CD8-positive, alpha-beta memory T cell (primary cell): ENCODE measurements at regions not wholly inside any gene's neighbourhood (a gene's known extent, or its start where the extent isn't known, plus 50 kb on each side); places are given as distances from the start of the nearest gene placed in this dataset.

Source experiments
- CTCF ChIA-PET: fragments of 350-600 bp; sonication (Branson Sonifier 250); formaldehyde crosslinking; loops from one replicate; lab custom pipeline; 2021; ENCODE audit warnings: antibody characterized with exemption; lab: Charles Lee
- POLR2A ChIA-PET: fragments of 350-600 bp; sonication (Branson Sonifier 250); formaldehyde crosslinking; loops from one replicate; lab custom pipeline; 2021; ENCODE audit warnings: antibody characterized with exemption; lab: Charles Lee
- DNase-seq, 5 donors: peaks; one replicate each; pipeline versions ENCODE4 v3.0.0 to v3.0.0-alpha.2; 2020 to 2022; ENCODE audit warnings: mixed read lengths in 1 of 5
- H3K27ac ChIP-seq: one replicate; pipeline ENCODE4 v1.7.0; 2013; ENCODE audit warnings: low read depth, mild to moderate bottlenecking, low read length, moderate library complexity
- H3K27me3 ChIP-seq: 2 replicates; pipeline ENCODE4 v1.7.0; 2013; ENCODE audit warnings: low read length, mild to moderate bottlenecking; ENCODE audit not compliant: insufficient read depth, poor library complexity, severe bottlenecking
- H3K36me3 ChIP-seq: 2 replicates; pipeline ENCODE4 v1.7.0; 2013; ENCODE audit warnings: mild to moderate bottlenecking, low read length, moderate library complexity; ENCODE audit not compliant: insufficient read depth
- H3K4me1 ChIP-seq: 2 replicates; pipeline ENCODE4 v1.7.0; 2013; ENCODE audit warnings: mild to moderate bottlenecking, low read length, moderate library complexity; ENCODE audit not compliant: insufficient read depth
- H3K4me3 ChIP-seq: 2 replicates; pipeline ENCODE4 v1.7.0; 2013; ENCODE audit warnings: mild to moderate bottlenecking, low read length
- H3K9me3 ChIP-seq: 2 replicates; pipeline ENCODE4 v1.7.0; 2013; ENCODE audit warnings: mild to moderate bottlenecking, low read length
- H3K27ac Mint-ChIP-seq, 8 donors: one replicate each; pipeline ENCODE4 v1.8.0; 2020 to 2021; ENCODE audit warnings: mixed read lengths in 8 of 8, mild to moderate bottlenecking in 6 of 8, inconsistent platforms in 3 of 8, moderate library complexity in 3 of 8
- H3K27me3 Mint-ChIP-seq, 2 donors: one replicate each; pipeline ENCODE4 v1.8.0; 2020 to 2021; ENCODE audit warnings: mixed read lengths in 2 of 2, mild to moderate bottlenecking in 1 of 2, moderate library complexity in 1 of 2
- H3K36me3 Mint-ChIP-seq, 3 donors: one replicate each; pipeline ENCODE4 v1.8.0; 2020 to 2021; ENCODE audit warnings: mixed read lengths in 3 of 3, inconsistent platforms in 1 of 3, mild to moderate bottlenecking in 1 of 3
- H3K4me1 Mint-ChIP-seq, 3 donors: one replicate each; pipeline ENCODE4 v1.8.0; 2020 to 2021; ENCODE audit warnings: mixed read lengths in 3 of 3, inconsistent platforms in 1 of 3, mild to moderate bottlenecking in 1 of 3
- H3K4me3 Mint-ChIP-seq, 7 donors: one replicate each; pipeline ENCODE4 v1.8.0; 2020 to 2021; ENCODE audit warnings: mixed read lengths in 7 of 7, mild to moderate bottlenecking in 6 of 7, moderate library complexity in 4 of 7, inconsistent platforms in 2 of 7
- H3K9me3 Mint-ChIP-seq, 5 donors: one replicate each; pipeline ENCODE4 v1.8.0; 2020 to 2022; ENCODE audit warnings: mixed read lengths in 5 of 5, mild to moderate bottlenecking in 3 of 5, moderate library complexity in 2 of 5, inconsistent platforms in 1 of 5

- Histone ChIP-seq H3K27me3 (no peaks in the 10 kb centered on the region), H3K27ac (no peak overlapping the region), H3K9me3 (no peaks in the 10 kb centered on the region), H3K4me3 (no peak overlapping the region), H3K36me3 (no peaks in the 10 kb centered on the region), H3K4me1 (no peaks in the 10 kb centered on the region)
- Mint-ChIP-seq H3K4me1 (no peaks in the 10 kb centered on the region), H3K27me3 (peaks cover 18 to 25% of the 10 kb centered on the region in 2 donors), H3K4me3 (no peak overlapping the region), H3K27ac (no peak overlapping the region), H3K36me3 (peaks cover 0 to 6% (median 1%) of the 10 kb centered on the region in 3 donors), H3K9me3 (no peaks in the 10 kb centered on the region)
- POLR2A ChIA-PET, result no interaction called here
- CTCF ChIA-PET, result no interaction called here
- no peak for DNase-seq
Observed at GRCh38 chr15:93205413-93205812, 116.4 kb upstream of the RGMA start.

GRCh38 chr15:93203036-93203435, 114.0 kb upstream of the RGMA start:
- Histone ChIP-seq H3K9me3 (no peaks in the 10 kb centered on the region), H3K27me3 (peaks cover 1% of the 10 kb centered on the region), H3K36me3 (no peaks in the 10 kb centered on the region), H3K4me3 (no peak overlapping the region), H3K27ac (no peak overlapping the region), H3K4me1 (no peaks in the 10 kb centered on the region)
- Mint-ChIP-seq H3K27me3 (peaks cover 26 to 44% of the 10 kb centered on the region in 2 donors), H3K9me3 (peaks cover 7 to 11% (median 7%) of the 10 kb centered on the region in 5 donors), H3K27ac (no peak overlapping the region), H3K4me1 (no peaks in the 10 kb centered on the region), H3K4me3 (no peak overlapping the region), H3K36me3 (peaks cover 1 to 22% (median 3%) of the 10 kb centered on the region in 3 donors)
- no peak for DNase-seq
- POLR2A ChIA-PET, result no interaction called here
- CTCF ChIA-PET, result no interaction called here

DNA sequence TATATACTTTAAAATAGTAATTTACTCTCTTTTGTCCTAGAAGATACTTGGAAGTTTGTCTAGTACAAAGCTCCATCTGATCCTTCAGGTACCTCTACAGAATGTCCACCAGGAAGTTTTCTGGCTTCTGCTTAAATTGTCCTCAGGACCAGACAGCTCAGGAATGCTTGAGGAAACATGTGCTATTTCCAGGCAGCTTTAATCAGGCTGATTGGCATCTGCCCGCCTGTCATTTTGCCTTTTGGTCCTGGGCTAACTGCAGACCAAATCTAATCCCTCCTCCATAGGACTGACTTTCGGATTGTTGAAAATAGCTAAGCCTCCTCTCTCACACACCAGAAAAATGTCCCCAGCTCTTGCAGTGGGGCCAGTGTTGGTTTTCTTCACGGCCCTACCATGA, 113.4 kb upstream of the RGMA start:
- peaks cover 1 to 22% (median 3%) of the 10 kb centered on the region in 3 donors for H3K36me3 Mint-ChIP-seq
- H3K4me3 ChIP-seq, result no peak overlapping the region
- no peak overlapping the region for H3K27ac ChIP-seq
- H3K27ac Mint-ChIP-seq, result no peak overlapping the region
- CTCF ChIA-PET, result no interaction called here
- H3K27me3 Mint-ChIP-seq, result peaks cover 26 to 47% of the 10 kb centered on the region in 2 donors
- H3K4me1 ChIP-seq, result no peaks in the 10 kb centered on the region
- no peaks in the 10 kb centered on the region for H3K4me1 Mint-ChIP-seq
- no peaks in the 10 kb centered on the region for H3K36me3 ChIP-seq
- no peak overlapping the region for H3K4me3 Mint-ChIP-seq
- peaks cover 5% of the 10 kb centered on the region for H3K27me3 ChIP-seq
- peaks cover 12 to 15% (median 14%) of the 10 kb centered on the region in 5 donors for H3K9me3 Mint-ChIP-seq
- no peak for DNase-seq
- no peaks in the 10 kb centered on the region for H3K9me3 ChIP-seq
- POLR2A ChIA-PET, result no interaction called here

DNA sequence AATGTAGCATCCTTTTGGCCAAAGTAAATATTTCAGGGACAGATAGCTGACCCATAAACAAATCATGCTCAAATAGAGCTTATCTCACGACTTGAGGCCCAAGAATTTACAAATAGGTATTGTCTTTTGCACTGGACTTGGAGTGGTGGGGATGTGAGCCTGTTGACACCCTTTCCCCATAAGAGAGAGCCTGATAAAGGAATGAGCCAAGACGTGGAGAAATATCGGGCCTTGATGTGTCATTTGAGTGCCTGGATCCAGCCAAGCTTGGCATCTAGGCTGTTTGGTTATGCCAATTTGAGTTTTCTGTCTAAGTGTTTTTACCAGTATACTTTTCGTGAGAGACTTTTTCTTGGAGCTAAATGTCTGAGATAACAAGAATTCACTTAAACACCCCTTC, 112.9 kb upstream of the RGMA start:
- Mint-ChIP-seq H3K27me3 (peaks cover 26 to 44% of the 10 kb centered on the region in 2 donors), H3K4me1 (no peaks in the 10 kb centered on the region), H3K9me3 (peaks cover 12 to 15% (median 15%) of the 10 kb centered on the region in 5 donors), H3K4me3 (no peak overlapping the region), H3K27ac (peak overlapping the region in 1 of 8 donors; percentile 17), H3K36me3 (peaks cover 1 to 22% (median 3%) of the 10 kb centered on the region in 3 donors)
- no peak overlapping the region for H3K27ac ChIP-seq
- no peaks in the 10 kb centered on the region for H3K36me3 ChIP-seq
- no peak overlapping the region for H3K4me3 ChIP-seq
- H3K4me1 ChIP-seq, result no peaks in the 10 kb centered on the region
- H3K9me3 ChIP-seq, result no peaks in the 10 kb centered on the region
- no peak for DNase-seq
- POLR2A ChIA-PET, result no interaction called here
- peaks cover 5% of the 10 kb centered on the region for H3K27me3 ChIP-seq
- CTCF ChIA-PET, result no interaction called here

GRCh38 chr15:93200837-93201226, 111.8 kb upstream of the RGMA start:
- H3K36me3 ChIP-seq, result no peaks in the 10 kb centered on the region
- no peak overlapping the region for H3K4me3 ChIP-seq
- no peak overlapping the region for H3K27ac ChIP-seq
- ChIA-PET CTCF (interaction anchor here (1.2 kb wide), 1 partner anchor 22 kb away, joined by 3 read pairs; no protein-coding TSS in a partner anchor), POLR2A (no interaction called here)
- Mint-ChIP-seq H3K36me3 (peaks cover 1 to 29% (median 3%) of the 10 kb centered on the region in 3 donors), H3K27me3 (peaks cover 26 to 49% of the 10 kb centered on the region in 2 donors), H3K4me1 (no peaks in the 10 kb centered on the region), H3K9me3 (peaks cover 12 to 21% (median 15%) of the 10 kb centered on the region in 5 donors), H3K4me3 (no peak overlapping the region), H3K27ac (no peak overlapping the region)
- no peaks in the 10 kb centered on the region for H3K4me1 ChIP-seq
- H3K27me3 ChIP-seq, result peaks cover 5% of the 10 kb centered on the region
- no peaks in the 10 kb centered on the region for H3K9me3 ChIP-seq
- no peak for DNase-seq

DNA sequence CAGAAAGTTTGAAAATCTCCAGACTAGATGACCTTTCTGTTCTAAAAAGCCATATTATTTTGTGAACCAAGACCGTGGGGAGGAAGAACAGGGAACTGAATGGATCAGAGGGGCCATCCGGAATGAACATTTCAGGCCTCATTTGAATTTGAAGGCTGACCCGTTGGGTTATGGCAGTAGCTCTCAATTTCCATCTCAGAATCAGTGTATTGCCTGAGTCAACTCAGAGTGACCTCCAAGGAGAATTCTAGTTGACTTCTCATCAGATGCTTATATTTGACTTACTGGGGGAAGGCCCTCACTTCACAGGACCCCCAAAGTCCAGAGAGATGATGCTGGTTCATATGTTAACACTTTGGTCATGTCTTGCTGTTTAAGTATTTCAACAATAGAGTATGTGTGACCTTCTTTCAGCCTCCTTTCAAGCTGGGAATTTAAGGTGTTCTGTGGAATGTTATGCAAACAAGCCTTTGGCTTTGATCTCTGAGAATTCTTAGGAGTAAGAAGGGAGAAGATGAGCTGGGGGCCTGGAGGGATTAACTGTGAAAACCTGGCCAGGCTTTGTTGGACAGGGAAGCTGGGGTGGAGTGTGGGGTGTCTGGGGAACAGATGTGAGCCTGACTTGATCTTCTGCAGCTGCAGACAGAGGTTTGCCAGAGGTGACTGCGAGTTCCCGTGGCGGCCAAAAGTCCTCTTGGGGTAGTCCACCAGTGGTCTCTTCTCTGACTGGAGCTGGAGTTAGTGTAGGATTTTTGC, 111.2 kb upstream of the RGMA start:
- no peaks in the 10 kb centered on the region for H3K9me3 ChIP-seq
- no peak overlapping the region for H3K27ac ChIP-seq
- H3K36me3 Mint-ChIP-seq, result peaks cover 1 to 28% (median 3%) of the 10 kb centered on the region in 3 donors
- no peaks in the 10 kb centered on the region for H3K36me3 ChIP-seq
- no peak overlapping the region for H3K4me3 ChIP-seq
- H3K4me1 Mint-ChIP-seq, result no peaks in the 10 kb centered on the region
- H3K27me3 Mint-ChIP-seq, result peaks cover 26 to 45% of the 10 kb centered on the region in 2 donors
- no peaks in the 10 kb centered on the region for H3K4me1 ChIP-seq
- H3K9me3 Mint-ChIP-seq, result peaks cover 12 to 21% (median 15%) of the 10 kb centered on the region in 5 donors
- CTCF ChIA-PET, result interaction anchor here (1.2 kb wide), 1 partner anchor 21 kb away, joined by 3 read pairs; no protein-coding TSS in a partner anchor
- peaks cover 5% of the 10 kb centered on the region for H3K27me3 ChIP-seq
- H3K27ac Mint-ChIP-seq, result no peak overlapping the region
- no peak overlapping the region for H3K4me3 Mint-ChIP-seq
- POLR2A ChIA-PET, result no interaction called here
- no peak for DNase-seq

- peaks cover 1 to 25% (median 2%) of the 10 kb centered on the region in 3 donors for H3K36me3 Mint-ChIP-seq
- no peak overlapping the region for H3K4me3 Mint-ChIP-seq
- H3K9me3 Mint-ChIP-seq, result peaks cover 12 to 21% (median 15%) of the 10 kb centered on the region in 5 donors
- DNase-seq, result no peak
- ChIA-PET POLR2A (no interaction called here), CTCF (interaction anchor here (1.2 kb wide), 1 partner anchor 10 kb away, joined by 3 read pairs; no protein-coding TSS in a partner anchor)
- peaks cover 24 to 62% of the 10 kb centered on the region in 2 donors for H3K27me3 Mint-ChIP-seq
- no peak overlapping the region for H3K27ac Mint-ChIP-seq
- H3K4me1 Mint-ChIP-seq, result no peaks in the 10 kb centered on the region
- H3K4me1 ChIP-seq, result no peaks in the 10 kb centered on the region
- no peaks in the 10 kb centered on the region for H3K9me3 ChIP-seq
- H3K27ac ChIP-seq, result no peak overlapping the region
- peaks cover 5% of the 10 kb centered on the region for H3K27me3 ChIP-seq
- H3K4me3 ChIP-seq, result no peak overlapping the region
- H3K36me3 ChIP-seq, result no peaks in the 10 kb centered on the region
Observed at GRCh38 chr15:93196135-93196670, 107.2 kb upstream of the RGMA start.

GRCh38 chr15:93195109-93195508, 106.1 kb upstream of the RGMA start:
- no peak overlapping the region for H3K4me3 Mint-ChIP-seq
- ChIA-PET CTCF (interaction anchor here (1.2 kb wide), 1 partner anchor 12 kb away, joined by 3 read pairs; no protein-coding TSS in a partner anchor), POLR2A (no interaction called here)
- Histone ChIP-seq H3K4me3 (no peak overlapping the region), H3K36me3 (no peaks in the 10 kb centered on the region), H3K9me3 (no peaks in the 10 kb centered on the region), H3K4me1 (no peaks in the 10 kb centered on the region), H3K27ac (no peak overlapping the region), H3K27me3 (peaks cover 5% of the 10 kb centered on the region)
- H3K9me3 Mint-ChIP-seq, result peaks cover 12 to 21% (median 15%) of the 10 kb centered on the region in 5 donors
- no peaks in the 10 kb centered on the region for H3K4me1 Mint-ChIP-seq
- peaks cover 18 to 54% of the 10 kb centered on the region in 2 donors for H3K27me3 Mint-ChIP-seq
- no peak for DNase-seq
- peaks cover 1 to 22% (median 2%) of the 10 kb centered on the region in 3 donors for H3K36me3 Mint-ChIP-seq
- no peak overlapping the region for H3K27ac Mint-ChIP-seq
